HG02759 (cell line): ENCODE measurements at regions not wholly inside any gene's neighbourhood (a gene's known extent, or its start where the extent isn't known, plus 50 kb on each side); places are given as distances from the start of the nearest gene placed in this dataset.

Experiments used
- ATAC-seq: cut with Tn5 transposase; IDR thresholded peaks from one replicate; pipeline ENCODE4 v1.9.1; 2021; ENCODE audit warnings: mild to moderate bottlenecking, moderate library complexity; ENCODE audit not compliant: unreplicated experiment

DNA sequence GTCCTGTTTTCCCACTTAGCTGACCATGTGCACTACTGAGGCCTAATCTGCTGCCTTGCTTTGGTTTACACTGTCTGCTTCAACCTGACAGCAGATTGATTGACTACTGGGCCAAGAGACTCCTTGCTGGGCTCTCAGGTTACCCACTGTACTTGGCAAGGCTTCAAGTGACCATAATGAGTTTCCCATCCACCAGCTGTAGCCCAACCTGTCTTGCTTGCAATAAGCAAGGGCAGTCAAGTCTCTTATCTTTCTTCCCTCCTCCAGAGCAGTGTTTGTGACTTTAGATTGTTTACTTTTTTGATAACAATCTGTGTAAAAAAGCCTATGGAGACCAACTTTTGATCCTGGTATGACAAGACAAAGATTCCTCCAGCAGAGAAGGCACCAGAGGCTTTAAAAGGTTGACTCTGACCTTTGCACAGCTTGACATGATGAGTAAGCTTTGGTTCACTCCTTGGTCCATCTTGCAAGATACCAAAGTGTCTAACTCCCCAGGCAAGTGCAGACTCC lies 912.3 kb upstream of the SEMA6A start:
- no peak for ATAC-seq

DNA sequence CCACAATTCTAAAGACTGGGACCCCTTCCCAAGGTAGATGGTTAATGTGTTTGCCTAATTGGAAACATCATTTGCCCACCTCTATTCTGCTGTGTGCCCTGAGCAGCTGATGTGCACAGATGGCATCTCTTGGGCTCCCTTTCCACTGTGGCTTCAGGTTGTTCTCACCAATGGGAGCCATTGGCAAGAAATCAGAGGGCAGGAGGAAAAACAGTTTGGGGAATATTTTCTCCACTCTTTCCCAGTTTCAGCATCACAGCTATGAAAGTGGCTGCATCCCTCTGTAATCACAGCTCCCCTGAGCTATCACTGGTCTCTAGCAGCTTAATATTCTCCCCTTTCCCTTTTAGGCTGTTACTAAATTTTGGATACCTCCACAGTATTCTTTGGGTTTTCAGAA lies 911.6 kb upstream of the SEMA6A start:
- ATAC-seq, result no peak

GRCh38 chr5:117475919-117476318 lies 901.3 kb upstream of the SEMA6A start:
- no peak for ATAC-seq

GRCh38 chr5:117473165-117473564 lies 898.5 kb upstream of the SEMA6A start:
- no peak for ATAC-seq

DNA sequence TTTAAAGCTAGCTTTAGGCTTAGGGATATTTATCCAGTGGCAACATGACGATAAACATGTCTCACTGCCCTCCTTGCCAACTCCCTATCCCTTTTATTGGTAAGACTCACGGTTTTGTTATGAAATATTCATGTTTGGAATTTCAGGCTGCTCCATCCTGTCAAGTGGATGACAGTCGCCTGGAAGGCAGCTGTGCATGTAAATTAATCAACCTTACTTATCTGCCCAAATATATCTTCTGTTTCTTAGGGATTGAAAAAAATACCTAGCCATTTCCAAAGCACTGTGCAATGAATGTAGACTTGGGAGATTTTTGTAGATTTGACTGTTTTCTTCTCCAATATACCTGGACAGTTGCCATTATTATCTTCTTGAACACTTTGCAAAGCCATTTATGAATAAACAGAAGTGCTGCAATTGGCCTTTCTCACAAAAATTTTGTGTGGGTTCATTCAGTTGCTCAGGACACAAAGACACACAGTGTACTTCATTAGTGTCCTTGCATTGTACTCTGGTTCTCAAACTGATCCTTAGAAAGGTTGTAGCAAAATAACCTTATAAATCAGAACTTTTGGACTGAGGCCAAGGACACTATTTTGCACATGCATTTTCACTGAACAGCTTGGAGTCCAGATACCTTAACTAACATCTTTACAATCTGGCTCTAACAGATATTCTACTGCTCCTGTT lies 889.4 kb upstream of the SEMA6A start:
- ATAC-seq, result no peak

DNA sequence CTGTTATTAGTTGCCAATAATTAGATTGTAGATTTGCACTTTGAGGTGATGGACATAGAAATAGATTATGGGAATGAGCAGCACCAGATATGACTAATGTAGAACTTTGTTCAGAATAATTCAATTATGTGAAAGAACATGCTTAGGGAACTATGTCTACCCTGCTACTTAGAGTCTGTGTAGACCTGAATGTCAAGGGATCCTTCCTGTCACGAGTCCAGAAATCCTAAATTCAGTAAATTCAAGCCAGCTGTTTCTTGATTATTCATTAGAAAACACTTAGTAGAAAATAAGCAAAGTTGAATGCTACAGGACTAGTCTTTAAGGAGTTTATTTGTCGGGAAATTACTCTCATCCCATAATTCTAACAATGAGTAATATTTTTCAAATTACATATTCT lies 887.3 kb upstream of the SEMA6A start:
- ATAC-seq, result no peak

- ATAC-seq, result peak; percentile 58
Measured at GRCh38 chr5:117461403-117461802, 886.8 kb upstream of the SEMA6A start.

- no peak for ATAC-seq
Measured at GRCh38 chr5:117457656-117458055, 883.0 kb upstream of the SEMA6A start.

GRCh38 chr5:117456866-117457470 lies 882.3 kb upstream of the SEMA6A start:
- no peak for ATAC-seq

- peak; percentile 36 for ATAC-seq
Measured at GRCh38 chr5:117455236-117456233, 880.9 kb upstream of the SEMA6A start.

DNA sequence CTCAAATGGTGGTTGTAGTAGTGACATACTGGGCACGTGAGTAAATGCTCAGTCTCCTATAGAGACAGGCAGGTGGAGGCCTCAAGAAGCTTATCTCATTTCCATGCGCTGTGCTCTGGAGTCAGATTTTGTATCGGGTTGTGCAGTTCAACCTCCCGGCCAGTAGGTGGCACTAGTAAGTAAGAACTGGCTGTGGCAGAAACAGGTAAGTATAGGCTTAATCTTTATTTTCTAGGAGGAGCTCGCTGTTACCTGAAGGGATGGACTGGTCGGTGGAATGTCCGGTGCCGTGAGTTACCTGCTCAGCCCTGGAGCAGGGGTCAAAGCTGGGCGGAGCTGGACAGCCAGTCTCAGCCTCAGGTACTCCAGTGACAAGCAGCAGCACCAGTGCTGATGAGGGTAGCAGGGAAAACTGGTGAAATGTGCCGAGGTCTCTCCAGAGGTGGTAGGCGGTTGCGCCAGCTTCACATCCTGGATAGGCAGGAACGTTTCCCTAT lies 880.1 kb upstream of the SEMA6A start:
- peak; percentile 92 for ATAC-seq

- ATAC-seq, result no peak
Measured at GRCh38 chr5:117436846-117437245, 862.2 kb upstream of the SEMA6A start.

GRCh38 chr5:117435203-117435602 lies 860.6 kb upstream of the SEMA6A start:
- ATAC-seq, result no peak

- no peak for ATAC-seq
Measured at GRCh38 chr5:117434254-117434653, 859.6 kb upstream of the SEMA6A start.

- ATAC-seq, result no peak
Measured at GRCh38 chr5:117433818-117434217, 859.2 kb upstream of the SEMA6A start.

- no peak for ATAC-seq
Measured at GRCh38 chr5:117431091-117431490, 856.5 kb upstream of the SEMA6A start.

DNA sequence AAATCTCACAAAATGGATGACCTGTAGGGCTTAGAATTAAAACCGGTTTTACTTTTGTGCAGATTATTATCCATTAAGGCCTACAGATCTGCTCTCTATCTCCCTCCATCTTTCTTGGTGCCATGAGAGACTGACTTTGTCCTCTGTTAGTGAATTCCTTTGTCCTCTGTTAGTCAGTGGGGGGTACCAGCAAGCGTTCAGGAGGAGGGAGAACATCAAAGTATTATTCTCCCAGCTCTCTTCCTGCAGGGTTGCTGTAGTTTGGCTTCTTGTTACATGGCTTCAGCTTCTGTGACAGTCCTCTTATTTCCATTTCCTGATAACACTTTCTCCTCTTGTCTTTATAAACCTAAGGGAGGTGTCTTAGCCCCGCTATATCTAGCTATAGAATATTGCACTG lies 850.5 kb upstream of the SEMA6A start:
- no peak for ATAC-seq

GRCh38 chr5:117424559-117424958 lies 849.9 kb upstream of the SEMA6A start:
- no peak for ATAC-seq

DNA sequence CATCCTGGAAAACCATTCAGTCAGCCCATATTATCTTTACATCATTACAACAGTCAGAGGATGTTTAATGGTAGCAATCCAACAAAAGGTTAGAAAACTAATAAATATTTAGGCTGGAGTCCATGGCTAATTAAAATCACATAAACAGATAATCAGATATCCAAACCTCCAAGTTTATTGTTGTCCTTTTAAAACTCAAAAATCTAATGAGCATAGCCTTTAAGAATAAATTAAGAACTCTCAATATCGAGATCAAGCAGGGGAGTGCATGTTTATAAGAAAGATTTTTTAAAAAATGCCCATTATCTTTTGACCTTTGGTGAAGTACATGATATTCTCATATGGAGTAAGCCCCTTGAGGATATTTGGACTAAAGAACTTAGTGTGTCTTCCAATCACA lies 842.9 kb upstream of the SEMA6A start:
- ATAC-seq, result no peak

DNA sequence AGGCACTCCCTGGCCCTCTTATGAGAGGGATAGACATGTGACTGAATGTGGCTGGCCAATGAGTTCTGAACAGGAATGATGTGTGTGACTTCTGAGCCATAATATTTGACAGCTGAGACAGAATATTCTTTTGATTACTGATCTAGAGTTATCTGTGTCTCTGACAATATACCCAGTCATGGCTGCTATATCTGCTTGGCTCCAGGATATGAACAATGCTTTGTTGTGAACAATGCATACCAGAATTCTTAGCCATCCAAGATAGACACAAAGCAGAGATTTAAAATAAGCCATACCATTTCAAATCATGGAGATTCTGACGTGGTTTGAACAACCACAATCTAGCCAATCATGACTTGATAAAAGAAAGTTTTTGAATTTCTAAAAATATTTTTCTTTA lies 840.3 kb upstream of the SEMA6A start:
- ATAC-seq, result no peak

- no peak for ATAC-seq
Measured at GRCh38 chr5:117411701-117412100, 837.1 kb upstream of the SEMA6A start.
